D721Med (cell line): ENCODE measurements at regions not wholly inside any gene's neighbourhood (a gene's known extent, or its start where the extent isn't known, plus 50 kb on each side); places are given as distances from the start of the nearest gene placed in this dataset.
"Not testable (repeated sequence)": the region's sequence is repeated elsewhere in the genome, so short reads cannot be mapped to it uniquely, and the experiment has no call there.

Source experiments
- DNase-seq: peaks from one replicate; pipeline ENCODE4 v3.0.0; 2011; ENCODE audit warnings: low spot score; ENCODE audit not compliant: insufficient read length
- FAIRE-seq: peaks from 2 replicates; lab custom pipeline; 2011; peaks lifted over from hg19 to GRCh38; lab: Jason Lieb, UNC
- TF ChIP-seq, protein P1 (sequence below): IDR thresholded peaks from 2 replicates; pipeline ENCODE4 v1.5.1; 2012; ENCODE audit warnings: mild to moderate bottlenecking, control low read depth; ENCODE audit not compliant: insufficient read depth; ENCODE audit errors: missing control alignments

DNA sequence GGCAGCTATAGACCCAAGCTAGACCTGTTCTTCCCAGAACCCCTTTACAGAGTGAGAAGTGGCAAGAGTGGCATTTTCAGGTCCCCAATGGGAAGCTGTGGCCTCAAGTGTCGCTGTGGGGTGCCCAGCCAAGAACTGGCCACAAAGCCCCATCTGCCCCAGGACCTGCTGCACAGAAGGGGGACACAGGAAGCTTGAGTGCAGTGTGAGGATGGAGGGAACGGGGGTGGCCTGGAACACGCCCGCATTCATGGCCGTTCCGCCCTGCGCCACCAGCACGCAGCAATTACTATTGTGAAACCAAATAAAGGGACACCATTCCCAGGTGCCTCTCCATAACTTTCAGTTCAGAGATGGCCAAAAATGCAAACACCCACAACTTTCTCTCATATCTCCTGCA is 237.6 kb upstream of the TCERG1L start:
- TF ChIP-seq, protein P1, sequence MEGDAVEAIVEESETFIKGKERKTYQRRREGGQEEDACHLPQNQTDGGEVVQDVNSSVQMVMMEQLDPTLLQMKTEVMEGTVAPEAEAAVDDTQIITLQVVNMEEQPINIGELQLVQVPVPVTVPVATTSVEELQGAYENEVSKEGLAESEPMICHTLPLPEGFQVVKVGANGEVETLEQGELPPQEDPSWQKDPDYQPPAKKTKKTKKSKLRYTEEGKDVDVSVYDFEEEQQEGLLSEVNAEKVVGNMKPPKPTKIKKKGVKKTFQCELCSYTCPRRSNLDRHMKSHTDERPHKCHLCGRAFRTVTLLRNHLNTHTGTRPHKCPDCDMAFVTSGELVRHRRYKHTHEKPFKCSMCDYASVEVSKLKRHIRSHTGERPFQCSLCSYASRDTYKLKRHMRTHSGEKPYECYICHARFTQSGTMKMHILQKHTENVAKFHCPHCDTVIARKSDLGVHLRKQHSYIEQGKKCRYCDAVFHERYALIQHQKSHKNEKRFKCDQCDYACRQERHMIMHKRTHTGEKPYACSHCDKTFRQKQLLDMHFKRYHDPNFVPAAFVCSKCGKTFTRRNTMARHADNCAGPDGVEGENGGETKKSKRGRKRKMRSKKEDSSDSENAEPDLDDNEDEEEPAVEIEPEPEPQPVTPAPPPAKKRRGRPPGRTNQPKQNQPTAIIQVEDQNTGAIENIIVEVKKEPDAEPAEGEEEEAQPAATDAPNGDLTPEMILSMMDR, result no peak
- DNase-seq, result no peak
- FAIRE-seq, result no peak

DNA sequence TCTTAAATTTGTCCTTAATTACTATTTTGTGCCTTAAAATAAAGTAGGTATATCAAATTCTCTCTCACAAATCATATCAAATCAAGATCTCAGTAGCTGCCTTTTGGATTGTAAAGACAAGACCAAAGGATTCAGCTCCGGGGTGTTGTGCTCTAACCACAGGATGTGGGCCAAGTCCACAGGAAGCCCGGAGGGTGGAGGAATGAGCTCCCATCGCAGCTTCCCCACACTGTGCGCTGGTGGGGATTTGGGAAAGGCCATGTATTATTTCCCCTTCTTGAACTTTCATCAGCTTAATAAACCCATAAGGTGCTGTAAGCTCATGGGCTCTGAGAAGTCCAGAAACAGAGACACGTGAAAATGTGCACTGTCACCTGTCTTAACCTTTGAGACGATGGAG is 241.6 kb upstream of the TCERG1L start:
- FAIRE-seq, result no peak
- TF ChIP-seq, protein P1, result no peak
- DNase-seq, result no peak

DNA sequence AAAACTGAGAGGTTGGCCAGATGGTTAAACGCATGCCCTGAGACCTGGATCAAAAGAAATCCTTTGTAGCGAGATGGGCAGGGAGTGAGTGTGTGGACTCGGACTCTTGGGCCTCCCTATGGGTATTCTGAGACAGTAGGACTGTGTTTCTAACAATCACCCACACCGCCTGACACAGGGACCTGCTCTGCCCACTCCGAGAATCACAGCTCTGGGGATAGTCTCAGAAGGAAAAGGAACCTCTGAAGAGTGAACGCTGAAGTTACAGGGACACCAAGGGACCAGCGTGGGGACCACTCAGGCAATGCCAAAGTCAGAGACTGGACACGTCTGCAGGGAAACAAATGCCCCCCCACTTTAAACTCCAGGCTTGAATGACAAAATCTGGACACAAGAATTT is 242.1 kb upstream of the TCERG1L start:
- TF ChIP-seq, protein P1, result no peak
- FAIRE-seq (no peak), DNase-seq (no peak)

DNA sequence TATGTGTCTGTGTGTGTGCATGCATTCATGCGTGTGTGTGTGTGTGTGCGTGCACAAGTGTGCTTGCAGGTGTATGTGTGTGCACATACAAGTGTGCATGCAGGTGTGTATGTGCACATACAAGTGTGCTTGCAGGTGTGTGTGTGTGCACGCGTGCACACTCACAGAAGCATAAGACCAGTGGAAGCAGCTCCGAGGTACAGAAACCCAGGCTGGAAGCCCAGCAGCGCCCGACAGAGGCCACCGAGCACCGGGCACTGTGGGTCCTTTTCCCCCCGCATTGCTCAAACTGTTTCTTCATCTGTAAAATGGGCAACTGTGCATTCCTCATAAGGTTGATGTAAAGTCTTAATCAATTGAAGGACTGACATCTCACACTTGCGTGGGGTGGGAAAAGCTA is 243.3 kb upstream of the TCERG1L start:
- no peak for DNase-seq
- TF ChIP-seq, protein P1, result no peak

DNA sequence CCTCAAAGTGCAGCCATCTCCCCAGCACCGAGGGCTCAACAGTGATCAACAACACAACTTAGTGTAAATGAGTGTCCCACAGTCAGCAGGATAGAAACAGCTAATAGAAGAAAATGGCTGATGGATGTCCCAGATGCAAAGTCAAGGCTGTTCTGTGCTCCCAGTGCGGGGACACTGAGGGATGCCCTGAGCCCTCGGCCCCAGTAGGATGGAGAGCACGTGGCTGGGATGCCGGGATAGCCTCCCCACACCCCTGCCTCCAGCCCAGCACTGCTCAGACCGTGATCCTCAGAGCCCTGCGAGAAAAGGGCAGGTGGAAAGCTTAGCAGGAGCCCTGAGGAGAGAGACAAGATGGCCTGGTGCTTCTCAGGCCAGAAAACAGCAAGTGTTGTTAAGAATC is 243.9 kb upstream of the TCERG1L start:
- FAIRE-seq, result no peak
- DNase-seq, result no peak
- TF ChIP-seq, protein P1, result no peak

More for the DNA sequence above, 243.3 kb upstream of the TCERG1L start:
- FAIRE-seq, result no peak

DNA sequence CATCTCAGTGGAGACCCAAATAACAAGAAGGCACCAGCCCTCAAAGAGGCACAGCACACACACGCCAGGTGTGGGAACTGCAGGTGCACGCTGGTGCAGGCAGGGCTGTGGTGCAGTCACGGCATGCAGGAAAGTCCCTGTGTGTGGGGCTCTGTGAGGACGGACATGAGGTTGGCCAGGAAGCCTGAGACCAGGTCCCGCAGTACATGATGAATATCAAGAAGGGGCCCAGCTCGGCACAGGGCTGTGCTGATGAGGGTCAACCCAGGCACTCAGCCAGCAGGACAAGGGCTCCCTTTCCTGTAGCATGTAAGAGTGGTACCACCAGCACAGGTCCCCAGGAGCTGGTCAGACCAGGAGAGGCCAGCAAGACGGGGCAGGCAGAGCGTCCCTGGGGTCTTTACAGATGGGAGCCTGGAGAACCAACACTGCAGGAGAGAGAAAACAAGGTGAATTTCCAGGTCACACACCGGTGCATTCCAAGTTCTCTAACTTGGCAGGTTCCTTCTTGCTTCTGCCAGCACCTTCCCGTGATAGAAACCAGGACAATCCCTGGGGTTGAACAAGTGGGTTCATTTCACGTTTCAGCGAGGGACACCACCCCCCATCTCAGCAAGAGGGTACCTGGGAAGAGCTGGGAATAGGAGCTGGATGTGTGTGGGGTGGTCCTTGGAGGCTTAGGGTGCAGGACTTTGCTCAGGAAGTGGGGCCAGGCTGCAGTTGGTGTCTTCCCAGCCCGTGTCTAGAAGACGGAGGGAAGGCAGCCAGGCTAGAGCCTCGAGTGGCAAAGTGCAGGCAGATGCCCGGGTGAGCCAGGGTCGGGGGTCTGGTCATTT is 244.8 kb upstream of the TCERG1L start:
- TF ChIP-seq, protein P1, result no peak
- FAIRE-seq (no peak), DNase-seq (no peak)

DNA sequence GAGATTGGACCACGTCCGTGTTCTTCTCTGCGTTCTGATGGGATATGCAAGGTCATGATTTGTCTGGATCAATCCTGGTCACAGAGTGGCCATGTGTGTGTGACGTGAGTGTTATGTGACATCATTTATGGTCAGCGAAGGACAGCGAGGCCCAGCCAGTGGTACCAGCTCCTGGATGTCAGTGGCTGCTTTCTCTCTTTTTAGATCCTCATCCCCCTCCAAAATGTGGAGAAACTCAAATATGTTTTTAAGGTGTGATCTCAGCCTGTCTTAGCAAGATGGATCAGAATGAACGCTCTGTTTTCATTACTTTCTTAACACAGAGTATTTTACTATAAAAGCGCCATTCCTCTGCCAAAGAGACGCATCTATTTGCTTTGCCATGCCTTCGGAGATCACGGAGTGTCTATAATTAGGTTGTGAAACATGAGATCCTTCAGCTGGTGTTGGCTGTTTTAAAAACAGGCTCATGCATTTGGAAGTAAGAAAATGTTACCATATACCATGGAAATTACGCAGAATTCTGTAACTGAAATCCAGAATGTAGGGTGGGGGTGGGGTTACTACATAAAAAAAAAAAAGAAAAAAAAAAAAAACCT is 245.5 kb upstream of the TCERG1L start:
- TF ChIP-seq, protein P1, result no peak
- DNase-seq (no peak), FAIRE-seq (no peak)

DNA sequence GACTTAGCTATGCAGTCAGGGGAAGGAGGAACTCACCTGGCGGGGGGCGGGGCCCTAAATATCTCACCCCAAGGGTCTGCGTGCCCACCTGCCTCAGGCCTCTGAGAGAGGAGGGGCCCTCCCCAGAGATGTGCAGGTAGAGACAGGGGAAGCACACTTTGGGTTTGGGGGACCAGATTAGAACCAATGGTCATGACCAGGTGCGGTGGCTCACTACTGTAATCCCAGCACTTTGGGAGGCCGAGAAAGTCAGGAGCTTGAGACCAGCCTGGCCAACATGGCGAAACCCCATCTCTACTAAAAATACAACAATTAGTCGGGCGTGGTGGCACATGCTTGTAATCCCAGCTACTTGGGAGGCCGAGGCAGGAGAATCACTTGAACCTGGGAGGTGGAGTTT is 246.4 kb upstream of the TCERG1L start:
- not testable (repeated sequence) for DNase-seq, FAIRE-seq
